ENCODE measurements at regions not wholly inside any gene's neighbourhood (a gene's known extent, or its start where the extent isn't known, plus 50 kb on each side); places are given as distances from the start of the nearest gene placed in this dataset.

DNA sequence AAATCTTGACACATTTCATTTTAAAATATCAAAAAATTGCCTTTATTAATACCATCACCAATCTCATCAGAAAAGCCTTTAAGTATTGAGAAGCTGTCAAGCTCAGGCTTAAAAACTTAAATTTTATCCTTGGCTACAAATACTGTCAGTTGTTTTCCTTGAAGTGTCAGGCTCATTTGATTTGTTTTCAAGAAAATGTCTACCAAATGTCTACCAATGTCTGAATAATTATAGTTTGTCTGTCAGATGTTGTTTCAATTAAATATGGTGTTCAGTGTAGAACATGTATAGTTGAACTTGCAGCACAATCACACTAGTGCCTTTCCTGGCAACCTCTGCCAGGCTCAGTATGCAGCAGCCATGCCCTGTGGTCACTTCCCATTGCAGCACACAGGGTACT lies 455.2 kb upstream of the ADAMTS16 start:
- Mint-ChIP-seq H3K9me3 (ENCODE audit: unreplicated experiment) (peaks cover 3% of the 10 kb centered on the region), H3K4me1 (ENCODE audit: low read depth, unreplicated experiment) (no peaks in the 10 kb centered on the region), H3K27ac (ENCODE audit: unreplicated experiment) (no peak overlapping the region), H3K27me3 (ENCODE audit: unreplicated experiment) (no peaks in the 10 kb centered on the region), H3K4me3 (ENCODE audit: unreplicated experiment) (no peak overlapping the region), H3K36me3 (ENCODE audit: unreplicated experiment) (no peaks in the 10 kb centered on the region)
- TF ChIP-seq, protein P1, sequence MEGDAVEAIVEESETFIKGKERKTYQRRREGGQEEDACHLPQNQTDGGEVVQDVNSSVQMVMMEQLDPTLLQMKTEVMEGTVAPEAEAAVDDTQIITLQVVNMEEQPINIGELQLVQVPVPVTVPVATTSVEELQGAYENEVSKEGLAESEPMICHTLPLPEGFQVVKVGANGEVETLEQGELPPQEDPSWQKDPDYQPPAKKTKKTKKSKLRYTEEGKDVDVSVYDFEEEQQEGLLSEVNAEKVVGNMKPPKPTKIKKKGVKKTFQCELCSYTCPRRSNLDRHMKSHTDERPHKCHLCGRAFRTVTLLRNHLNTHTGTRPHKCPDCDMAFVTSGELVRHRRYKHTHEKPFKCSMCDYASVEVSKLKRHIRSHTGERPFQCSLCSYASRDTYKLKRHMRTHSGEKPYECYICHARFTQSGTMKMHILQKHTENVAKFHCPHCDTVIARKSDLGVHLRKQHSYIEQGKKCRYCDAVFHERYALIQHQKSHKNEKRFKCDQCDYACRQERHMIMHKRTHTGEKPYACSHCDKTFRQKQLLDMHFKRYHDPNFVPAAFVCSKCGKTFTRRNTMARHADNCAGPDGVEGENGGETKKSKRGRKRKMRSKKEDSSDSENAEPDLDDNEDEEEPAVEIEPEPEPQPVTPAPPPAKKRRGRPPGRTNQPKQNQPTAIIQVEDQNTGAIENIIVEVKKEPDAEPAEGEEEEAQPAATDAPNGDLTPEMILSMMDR (IDR thresholded peaks at IDR 0.05; ENCODE audit: partially characterized antibody, unreplicated experiment), result no peak
- DNase-seq, result no peak

DNA sequence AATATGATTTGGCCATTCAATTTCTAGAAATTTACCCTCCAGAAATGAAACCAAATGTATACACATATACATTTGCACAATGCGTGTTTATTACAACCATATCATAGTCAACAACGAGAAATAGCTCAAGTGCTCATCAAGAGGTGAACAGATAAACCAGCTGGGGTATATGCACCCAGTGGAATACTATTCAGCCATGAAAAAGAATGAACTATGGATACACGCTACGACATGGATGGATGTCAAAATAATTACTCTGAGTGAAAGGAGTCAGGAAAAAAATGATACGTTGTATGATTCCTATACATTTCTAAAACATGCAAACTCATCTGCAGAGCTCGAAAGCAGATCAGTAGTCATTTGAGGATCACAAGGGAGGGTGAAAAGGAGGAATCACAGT lies 441.5 kb upstream of the ADAMTS16 start:
- Mint-ChIP-seq H3K27ac (ENCODE audit: unreplicated experiment) (no peak overlapping the region), H3K4me3 (ENCODE audit: unreplicated experiment) (no peak overlapping the region), H3K36me3 (ENCODE audit: unreplicated experiment) (no peaks in the 10 kb centered on the region), H3K4me1 (ENCODE audit: low read depth, unreplicated experiment) (peaks cover 11% of the 10 kb centered on the region), H3K9me3 (ENCODE audit: unreplicated experiment) (no peaks in the 10 kb centered on the region), H3K27me3 (ENCODE audit: unreplicated experiment) (no peaks in the 10 kb centered on the region)
- no peak for DNase-seq
- TF ChIP-seq, protein P1 (IDR thresholded peaks at IDR 0.05; ENCODE audit: partially characterized antibody, unreplicated experiment), result no peak

DNA sequence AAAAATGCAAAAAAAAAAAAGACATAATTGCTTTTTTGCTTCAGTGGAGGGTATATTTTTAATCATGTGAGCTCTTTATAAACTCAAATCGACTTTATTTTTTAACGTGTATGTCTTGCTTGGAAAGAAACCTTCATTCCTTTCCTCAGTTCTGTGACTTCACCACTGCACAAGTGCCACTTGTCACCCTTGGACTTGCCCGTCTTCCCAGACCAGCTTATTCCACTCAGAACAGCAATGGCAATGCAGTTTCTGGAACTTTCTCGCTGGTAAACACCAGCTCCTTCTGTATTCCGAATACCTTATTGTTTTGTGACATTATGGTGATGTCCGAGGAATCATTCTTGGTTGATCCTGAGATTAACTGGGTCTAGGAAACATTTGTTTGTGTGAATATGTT lies 440.5 kb upstream of the ADAMTS16 start:
- peaks cover 11% of the 10 kb centered on the region for H3K4me1 Mint-ChIP-seq (ENCODE audit: low read depth, unreplicated experiment)
- no peak overlapping the region for H3K27ac Mint-ChIP-seq (ENCODE audit: unreplicated experiment)
- no peaks in the 10 kb centered on the region for H3K9me3 Mint-ChIP-seq (ENCODE audit: unreplicated experiment)
- no peak for DNase-seq
- TF ChIP-seq, protein P1 (IDR thresholded peaks at IDR 0.05; ENCODE audit: partially characterized antibody, unreplicated experiment), result no peak
- no peak overlapping the region for H3K4me3 Mint-ChIP-seq (ENCODE audit: unreplicated experiment)
- H3K27me3 Mint-ChIP-seq (ENCODE audit: unreplicated experiment), result no peaks in the 10 kb centered on the region
- no peaks in the 10 kb centered on the region for H3K36me3 Mint-ChIP-seq (ENCODE audit: unreplicated experiment)

DNA sequence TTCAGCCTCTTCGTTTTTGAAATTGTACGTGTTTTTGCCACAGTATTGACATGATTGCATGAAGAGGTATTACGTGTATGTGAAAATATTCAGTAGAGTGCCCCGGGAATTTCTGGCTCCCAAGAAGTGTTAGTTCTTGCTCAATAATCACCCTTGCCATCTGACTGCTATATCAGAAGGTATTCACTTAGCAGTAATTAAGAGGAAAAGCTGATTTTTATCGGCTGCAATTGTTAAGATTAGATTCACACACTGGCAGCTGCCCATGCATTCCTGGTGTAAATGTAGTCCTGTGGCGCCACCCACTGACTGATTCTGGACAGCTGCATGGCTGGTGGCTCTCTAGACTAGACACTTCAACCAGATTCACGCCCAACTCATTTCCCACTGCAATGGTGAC lies 440.1 kb upstream of the ADAMTS16 start:
- H3K4me3 Mint-ChIP-seq (ENCODE audit: unreplicated experiment), result no peak overlapping the region
- no peaks in the 10 kb centered on the region for H3K9me3 Mint-ChIP-seq (ENCODE audit: unreplicated experiment)
- H3K27me3 Mint-ChIP-seq (ENCODE audit: unreplicated experiment), result no peaks in the 10 kb centered on the region
- H3K4me1 Mint-ChIP-seq (ENCODE audit: low read depth, unreplicated experiment), result peaks cover 11% of the 10 kb centered on the region
- no peak overlapping the region for H3K27ac Mint-ChIP-seq (ENCODE audit: unreplicated experiment)
- DNase-seq, result peak; percentile 91
- no peaks in the 10 kb centered on the region for H3K36me3 Mint-ChIP-seq (ENCODE audit: unreplicated experiment)
- TF ChIP-seq, protein P1 (IDR thresholded peaks at IDR 0.05; ENCODE audit: partially characterized antibody, unreplicated experiment), result peak; percentile 69

DNA sequence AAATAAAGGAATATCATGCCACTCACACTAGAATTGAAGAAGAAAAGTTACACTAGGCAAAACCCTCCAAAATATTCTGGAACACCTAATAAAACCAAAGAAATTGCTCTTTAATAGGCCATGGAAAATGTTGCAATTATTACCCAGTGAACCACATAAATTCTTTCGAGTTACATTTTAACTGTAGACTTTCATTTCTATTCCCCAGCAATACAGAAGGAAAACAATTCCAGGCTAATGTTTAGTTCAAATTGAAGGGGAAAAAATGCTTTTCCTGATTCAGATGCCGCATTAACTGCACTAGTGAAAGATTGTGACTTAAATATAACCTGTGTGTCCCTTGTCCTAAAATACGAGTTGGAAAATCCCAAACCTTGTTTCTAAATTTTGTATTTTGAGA lies 439.3 kb upstream of the ADAMTS16 start:
- Mint-ChIP-seq H3K27me3 (ENCODE audit: unreplicated experiment) (no peaks in the 10 kb centered on the region), H3K27ac (ENCODE audit: unreplicated experiment) (no peak overlapping the region), H3K4me1 (ENCODE audit: low read depth, unreplicated experiment) (peaks cover 17% of the 10 kb centered on the region), H3K4me3 (ENCODE audit: unreplicated experiment) (no peak overlapping the region), H3K9me3 (ENCODE audit: unreplicated experiment) (no peaks in the 10 kb centered on the region), H3K36me3 (ENCODE audit: unreplicated experiment) (no peaks in the 10 kb centered on the region)
- TF ChIP-seq, protein P1 (IDR thresholded peaks at IDR 0.05; ENCODE audit: partially characterized antibody, unreplicated experiment), result no peak
- no peak for DNase-seq

Data from glutamatergic neuron (in vitro differentiated cells).